Mesothelial cell of epicardium (in vitro differentiated cells): ENCODE measurements at regions not wholly inside any gene's neighbourhood (a gene's known extent, or its start where the extent isn't known, plus 50 kb on each side); places are given as distances from the start of the nearest gene placed in this dataset.

Source experiments
- DNase-seq, 2 experiments: peaks; one replicate each; pipeline ENCODE4 v3.0.0; 2021; ENCODE audit warnings: low spot score in 2 of 2; ENCODE audit not compliant: unreplicated experiment in 2 of 2
- H3K27ac Mint-ChIP-seq: 2 replicates; pipeline ENCODE4 v1.8.0; 2021; ENCODE audit warnings: mixed read lengths
- H3K27me3 Mint-ChIP-seq: 2 replicates; pipeline ENCODE4 v1.8.0; 2021; ENCODE audit warnings: low read depth, mixed read lengths
- H3K36me3 Mint-ChIP-seq: 2 replicates; pipeline ENCODE4 v1.8.0; 2021; ENCODE audit warnings: mixed read lengths
- H3K4me1 Mint-ChIP-seq: 2 replicates; pipeline ENCODE4 v1.8.0; 2021; ENCODE audit warnings: mixed read lengths
- H3K4me3 Mint-ChIP-seq: 2 replicates; pipeline ENCODE4 v1.8.0; 2021; ENCODE audit warnings: mild to moderate bottlenecking, moderate library complexity, mixed read lengths
- H3K9me3 Mint-ChIP-seq: 2 replicates; pipeline ENCODE4 v1.8.0; 2021; ENCODE audit warnings: mixed read lengths
- CTCF ChIP-seq: fragments of 200-600 bp; sonication (generic); IDR thresholded peaks from one replicate; pipeline ENCODE4 v1.5.0; 2021; ENCODE audit warnings: antibody characterized with exemption; ENCODE audit not compliant: unreplicated experiment

GRCh38 chr14:49994951-49995561 lies 102.2 kb downstream of the ARF6 start:
- Mint-ChIP-seq H3K27ac (peak overlapping the region; percentile 55), H3K9me3 (no peaks in the 10 kb centered on the region), H3K36me3 (no peaks in the 10 kb centered on the region), H3K4me1 (peaks cover 22% of the 10 kb centered on the region), H3K27me3 (no peaks in the 10 kb centered on the region), H3K4me3 (no peak overlapping the region)
- no peak for DNase-seq
- no peak for TF ChIP-seq CTCF

- DNase-seq, result no peak
- Mint-ChIP-seq H3K4me3 (no peak overlapping the region), H3K4me1 (peaks cover 44% of the 10 kb centered on the region), H3K9me3 (no peaks in the 10 kb centered on the region), H3K36me3 (no peaks in the 10 kb centered on the region), H3K27ac (no peak overlapping the region), H3K27me3 (no peaks in the 10 kb centered on the region)
- no peak for TF ChIP-seq CTCF
Observed at GRCh38 chr14:49997991-49998390, 105.1 kb downstream of the ARF6 start.

GRCh38 chr14:49999146-49999761 lies 106.4 kb downstream of the ARF6 start:
- DNase-seq, result no peak
- H3K36me3 Mint-ChIP-seq, result no peaks in the 10 kb centered on the region
- H3K9me3 Mint-ChIP-seq, result no peaks in the 10 kb centered on the region
- peak overlapping the region; percentile 98 for H3K27ac Mint-ChIP-seq
- no peak overlapping the region for H3K4me3 Mint-ChIP-seq
- no peaks in the 10 kb centered on the region for H3K27me3 Mint-ChIP-seq
- no peak for TF ChIP-seq CTCF
- H3K4me1 Mint-ChIP-seq, result peaks cover 53% of the 10 kb centered on the region

- peak overlapping the region; percentile 98 for H3K27ac Mint-ChIP-seq
- H3K9me3 Mint-ChIP-seq, result no peaks in the 10 kb centered on the region
- no peaks in the 10 kb centered on the region for H3K36me3 Mint-ChIP-seq
- no peak for TF ChIP-seq CTCF
- peak overlapping the region; percentile 47 for H3K4me3 Mint-ChIP-seq
- H3K4me1 Mint-ChIP-seq, result peaks cover 55% of the 10 kb centered on the region
- no peaks in the 10 kb centered on the region for H3K27me3 Mint-ChIP-seq
- no peak for DNase-seq
Observed at GRCh38 chr14:49999826-50000379, 107.0 kb downstream of the ARF6 start.

GRCh38 chr14:50000380-50001150 lies 107.7 kb downstream of the ARF6 start:
- H3K9me3 Mint-ChIP-seq, result no peaks in the 10 kb centered on the region
- no peaks in the 10 kb centered on the region for H3K36me3 Mint-ChIP-seq
- peak in 1 of 2 experiments; percentile 59 for DNase-seq
- H3K27ac Mint-ChIP-seq, result peak overlapping the region; percentile 98
- TF ChIP-seq CTCF, result no peak
- peaks cover 48% of the 10 kb centered on the region for H3K4me1 Mint-ChIP-seq
- peak overlapping the region; percentile 47 for H3K4me3 Mint-ChIP-seq
- H3K27me3 Mint-ChIP-seq, result no peaks in the 10 kb centered on the region
